ENCODE measurements at regions not wholly inside any gene's neighbourhood (a gene's known extent, or its start where the extent isn't known, plus 50 kb on each side); places are given as distances from the start of the nearest gene placed in this dataset.

- Histone ChIP-seq H3K27me3 (no peaks in the 10 kb centered on the region), H3K4me1 (peaks cover 0 to 5% of the 10 kb centered on the region in 2 donors), H3K9me3 (no peaks in the 10 kb centered on the region), H3K4me3 (no peak overlapping the region), H3K36me3 (no peaks in the 10 kb centered on the region), H3K27ac (no peak overlapping the region)
- intact Hi-C loops (cut with DNase I; ENCODE audit: low total_unique reads): no loop called here
- DNase-seq: no peak
- TF ChIP-seq CTCF (IDR thresholded peaks at IDR 0.05): no peak
- TF ChIP-seq POLR2A (IDR thresholded peaks at IDR 0.05): no peak
Measured at GRCh38 chr2:167701651-167702050, 545.7 kb downstream of the STK39 start.

- Histone ChIP-seq H3K27ac (no peak overlapping the region), H3K4me3 (no peak overlapping the region), H3K27me3 (no peaks in the 10 kb centered on the region), H3K9me3 (no peaks in the 10 kb centered on the region), H3K4me1 (peaks cover 0 to 5% of the 10 kb centered on the region in 2 donors), H3K36me3 (no peaks in the 10 kb centered on the region)
- TF ChIP-seq POLR2A (IDR thresholded peaks at IDR 0.05) (no peak), CTCF (IDR thresholded peaks at IDR 0.05) (no peak)
- no peak for DNase-seq
- intact Hi-C loops (cut with DNase I; ENCODE audit: low total_unique reads): no loop called here
Measured at GRCh38 chr2:167697948-167698347, 549.4 kb downstream of the STK39 start.

- intact Hi-C loops (cut with DNase I; ENCODE audit: low total_unique reads): no loop called here
- TF ChIP-seq CTCF (IDR thresholded peaks at IDR 0.05) (no peak), POLR2A (IDR thresholded peaks at IDR 0.05) (no peak)
- DNase-seq: no peak
- Histone ChIP-seq H3K27ac (no peak overlapping the region), H3K36me3 (no peaks in the 10 kb centered on the region), H3K4me3 (no peak overlapping the region), H3K9me3 (no peaks in the 10 kb centered on the region), H3K27me3 (no peaks in the 10 kb centered on the region), H3K4me1 (peaks cover 0 to 5% of the 10 kb centered on the region in 2 donors)
Measured at GRCh38 chr2:167697194-167697593, 550.2 kb downstream of the STK39 start.

- Histone ChIP-seq H3K4me1 (no peaks in the 10 kb centered on the region), H3K4me3 (no peak overlapping the region), H3K27ac (no peak overlapping the region), H3K27me3 (no peaks in the 10 kb centered on the region), H3K36me3 (no peaks in the 10 kb centered on the region), H3K9me3 (no peaks in the 10 kb centered on the region)
- no peak for TF ChIP-seq CTCF (IDR thresholded peaks at IDR 0.05)
- TF ChIP-seq POLR2A (IDR thresholded peaks at IDR 0.05): no peak
- intact Hi-C loops (cut with DNase I; ENCODE audit: low total_unique reads): no loop called here
- no peak for DNase-seq
Measured at GRCh38 chr2:167692936-167693335, 554.5 kb downstream of the STK39 start.

- Histone ChIP-seq H3K4me1 (no peaks in the 10 kb centered on the region), H3K4me3 (no peak overlapping the region), H3K36me3 (no peaks in the 10 kb centered on the region), H3K27me3 (no peaks in the 10 kb centered on the region), H3K9me3 (no peaks in the 10 kb centered on the region), H3K27ac (no peak overlapping the region)
- intact Hi-C loops (cut with DNase I; ENCODE audit: low total_unique reads): no loop called here
- TF ChIP-seq CTCF (IDR thresholded peaks at IDR 0.05) (no peak), POLR2A (IDR thresholded peaks at IDR 0.05) (no peak)
- DNase-seq: no peak
Measured at GRCh38 chr2:167692191-167692590, 555.2 kb downstream of the STK39 start.
